Lung (tissue), 11 donors: ENCODE measurements at regions not wholly inside any gene's neighbourhood (a gene's known extent, or its start where the extent isn't known, plus 50 kb on each side); places are given as distances from the start of the nearest gene placed in this dataset.

ENCODE experiments used
- ATAC-seq: fragments of 200-7000 bp; cut with Tn5 transposase; one replicate; pipeline ENCODE4 v1.9.1; 2020; ENCODE audit warnings: moderate number of reproducible peaks; ENCODE audit not compliant: insufficient read depth, low FRiP score
- DNase-seq, 3 donors: peaks; one replicate each; pipeline ENCODE4 v3.0.0-alpha.2; 2013 to 2017
- H3K27ac ChIP-seq, 2 donors: one replicate each; pipeline ENCODE4 v1.5.1; 2013; ENCODE audit warnings: mild to moderate bottlenecking in 2 of 2, moderate library complexity in 2 of 2, control low read depth in 1 of 2, inconsistent platforms in 1 of 2, low read depth in 1 of 2, low read length in 1 of 2
- H3K27me3 ChIP-seq, 3 donors: one replicate each; pipeline ENCODE4 v1.5.1; 2013; ENCODE audit warnings: low read length in 2 of 3; ENCODE audit not compliant: control insufficient read depth in 3 of 3, insufficient read depth in 3 of 3
- H3K36me3 ChIP-seq, 4 donors: one replicate each; pipeline ENCODE4 v1.5.1; 2013; ENCODE audit warnings: low read length in 4 of 4, mild to moderate bottlenecking in 1 of 4, moderate library complexity in 1 of 4; ENCODE audit not compliant: control insufficient read depth in 4 of 4, insufficient read depth in 4 of 4
- H3K4me1 ChIP-seq, 5 donors: one replicate each; pipeline ENCODE4 v1.5.1; 2013; ENCODE audit warnings: low read length in 5 of 5, mild to moderate bottlenecking in 2 of 5, moderate library complexity in 1 of 5; ENCODE audit not compliant: control insufficient read depth in 5 of 5, insufficient read depth in 5 of 5
- H3K4me3 ChIP-seq: one replicate; pipeline ENCODE4 v1.5.1; 2013; ENCODE audit warnings: mild to moderate bottlenecking, control low read depth, moderate library complexity
- H3K9ac ChIP-seq, 2 donors: one replicate each; pipeline ENCODE4 v1.5.1; 2013; ENCODE audit warnings: low read length in 2 of 2, control low read depth in 1 of 2; ENCODE audit not compliant: insufficient read depth in 1 of 2
- H3K9me3 ChIP-seq, 4 donors: one replicate each; pipeline ENCODE4 v1.5.1; 2013; ENCODE audit warnings: low read length in 3 of 4, mild to moderate bottlenecking in 1 of 4, moderate library complexity in 1 of 4; ENCODE audit not compliant: control insufficient read depth in 4 of 4, insufficient read depth in 3 of 4
- CTCF ChIP-seq: IDR thresholded peaks from 2 replicates; pipeline ENCODE4 v1.5.1; 2012; ENCODE audit warnings: mild to moderate bottlenecking; ENCODE audit errors: control extremely low read depth, extremely low read depth
- WGBS, 2 donors: extraction: QIAGEN DNeasy Blood & Tissue Kit; methylation state at CpG; one replicate each; pipeline ENCODE4 v1.1.7; 2013; 5-methylcytosine and 5-hydroxymethylcytosine counted together
- donor health status: control.
- donor health status: control.
- donor health status: Bipolar disorder and iron deficiency.
- donor health status: healthy.
- donor health status: DM: yes; HTN: yes; CAD: no.

- H3K9ac ChIP-seq, result no peak overlapping the region
- DNase-seq (no peak), ATAC-seq (no peak)
- no peaks in the 10 kb centered on the region for H3K9me3 ChIP-seq
- no peaks in the 10 kb centered on the region for H3K27me3 ChIP-seq
- no peak overlapping the region for H3K27ac ChIP-seq
- no peak overlapping the region for H3K4me3 ChIP-seq
- WGBS, 2 donors, result 79 to 82% methylated on average over 5 of the region's 5 CpGs
- no peaks in the 10 kb centered on the region for H3K36me3 ChIP-seq
- H3K4me1 ChIP-seq, result no peaks in the 10 kb centered on the region
- TF ChIP-seq CTCF, result no peak
Observed at GRCh38 chr1:239311331-239311730, 75.0 kb upstream of the CHRM3 start.

- Histone ChIP-seq H3K36me3 (no peaks in the 10 kb centered on the region), H3K27ac (no peak overlapping the region), H3K4me3 (no peak overlapping the region), H3K9me3 (no peaks in the 10 kb centered on the region), H3K27me3 (no peaks in the 10 kb centered on the region), H3K4me1 (no peaks in the 10 kb centered on the region), H3K9ac (no peak overlapping the region)
- TF ChIP-seq CTCF, result no peak
- DNase-seq (peak; percentile 13 to 31 (median 26)), ATAC-seq (no peak)
- 21 to 45% methylated on average over 6 of the region's 6 CpGs for WGBS, 2 donors
Observed at GRCh38 chr1:239308701-239309333, 77.6 kb upstream of the CHRM3 start.

- H3K36me3 ChIP-seq, result no peaks in the 10 kb centered on the region
Observed at GRCh38 chr1:239307886-239308285, 78.5 kb upstream of the CHRM3 start.

More at GRCh38 chr1:239307886-239308285, 78.5 kb upstream of the CHRM3 start:
- no peak overlapping the region for H3K27ac ChIP-seq
- DNase-seq, result no peak
- H3K9ac ChIP-seq, result no peak overlapping the region
- ATAC-seq, result no peak
- no peak for TF ChIP-seq CTCF
- no peaks in the 10 kb centered on the region for H3K4me1 ChIP-seq
- H3K4me3 ChIP-seq, result no peak overlapping the region
- H3K9me3 ChIP-seq, result no peaks in the 10 kb centered on the region
- 57 to 59% methylated on average over 2 of the region's 2 CpGs for WGBS, 2 donors
- H3K27me3 ChIP-seq, result no peaks in the 10 kb centered on the region
